NCI-H748 treated with DMSO at 0.1 percent for 48 hours (cell line): ENCODE measurements at regions not wholly inside any gene's neighbourhood (a gene's known extent, or its start where the extent isn't known, plus 50 kb on each side); places are given as distances from the start of the nearest gene placed in this dataset.

Experiments
- DNase-seq: peaks from one replicate; lab custom pipeline; 2025; lab: John Stamatoyannopoulos, UW

GRCh38 chr11:112401036-112401769, 140.5 kb upstream of the PLET1 start:
- no peak for DNase-seq

- no peak for DNase-seq
Observed at GRCh38 chr11:112403432-112403831, 142.8 kb upstream of the PLET1 start.

- DNase-seq, result peak; percentile 58
Observed at GRCh38 chr11:112404112-112404511, 143.5 kb upstream of the PLET1 start.

GRCh38 chr11:112408517-112408916, 147.9 kb upstream of the PLET1 start:
- no peak for DNase-seq

GRCh38 chr11:112410325-112410724, 149.7 kb upstream of the PLET1 start:
- no peak for DNase-seq

GRCh38 chr11:112412383-112412782, 151.7 kb upstream of the PLET1 start:
- DNase-seq, result no peak

- no peak for DNase-seq
Observed at GRCh38 chr11:112417339-112417738, 156.7 kb upstream of the PLET1 start.

GRCh38 chr11:112418438-112418837, 157.8 kb upstream of the PLET1 start:
- no peak for DNase-seq

- DNase-seq, result no peak
Observed at GRCh38 chr11:112421879-112422278, 161.2 kb upstream of the PLET1 start.

- DNase-seq, result no peak
Observed at GRCh38 chr11:112425121-112425520, 164.5 kb upstream of the PLET1 start.

GRCh38 chr11:112437096-112437495, 176.4 kb upstream of the PLET1 start:
- no peak for DNase-seq

GRCh38 chr11:112439614-112440013, 179.0 kb upstream of the PLET1 start:
- no peak for DNase-seq

GRCh38 chr11:112440518-112440917, 179.9 kb upstream of the PLET1 start:
- DNase-seq, result no peak

GRCh38 chr11:112448168-112448567, 187.5 kb upstream of the PLET1 start:
- DNase-seq, result no peak

GRCh38 chr11:112448806-112449205, 188.1 kb upstream of the PLET1 start:
- no peak for DNase-seq

GRCh38 chr11:112451250-112451649, 190.6 kb upstream of the PLET1 start:
- DNase-seq, result no peak

GRCh38 chr11:112453601-112454577, 193.2 kb upstream of the PLET1 start:
- DNase-seq, result no peak

- no peak for DNase-seq
Observed at GRCh38 chr11:112454841-112455240, 194.2 kb upstream of the PLET1 start.

- no peak for DNase-seq
Observed at GRCh38 chr11:112455791-112456190, 195.1 kb upstream of the PLET1 start.

- no peak for DNase-seq
Observed at GRCh38 chr11:112457532-112457931, 196.9 kb upstream of the PLET1 start.

GRCh38 chr11:112459001-112459400, 198.3 kb upstream of the PLET1 start:
- DNase-seq, result no peak

- DNase-seq, result no peak
Observed at GRCh38 chr11:112460141-112460540, 199.5 kb upstream of the PLET1 start.

- no peak for DNase-seq
Observed at GRCh38 chr11:112464949-112465348, 204.3 kb upstream of the PLET1 start.
